K562 (cell line): ENCODE measurements at regions not wholly inside any gene's neighbourhood (a gene's known extent, or its start where the extent isn't known, plus 50 kb on each side); places are given as distances from the start of the nearest gene placed in this dataset.

Experiments used
- BDP1 ChIP-seq: IDR thresholded peaks from 3 replicates; pipeline ENCODE4 v1.6.1; 2011; ENCODE audit not compliant: insufficient read length, insufficient read depth
- CBX1 ChIP-seq: sonication (generic); IDR thresholded peaks from 2 replicates; pipeline ENCODE4 v1.6.1; 2016; ENCODE audit warnings: antibody characterized with exemption, low read depth, mild to moderate bottlenecking
- DACH1 ChIP-seq: fragments of 450-650 bp; IDR thresholded peaks from 2 replicates; pipeline ENCODE4 v1.6.1; 2018; ENCODE audit not compliant: partially characterized antibody
- EP300 ChIP-seq: IDR thresholded peaks from 2 replicates; pipeline ENCODE4 v1.6.1; 2012; ENCODE audit warnings: low read length, improper control_type of control experiment
- HBP1 ChIP-seq: fragments of 450-650 bp; formaldehyde crosslinking; IDR thresholded peaks from 2 replicates; pipeline ENCODE4 v1.4.0; 2022; ENCODE audit warnings: missing genetic modification characterization
- KDM1A ChIP-seq, 2 experiments: fragments of 450-650 bp; IDR thresholded peaks; 2 replicates each; pipeline ENCODE4 v1.6.1; 2016; ENCODE audit warnings: mild to moderate bottlenecking in 2 of 2
- MAFF ChIP-seq: IDR thresholded peaks from 2 replicates; pipeline ENCODE4 v1.6.1; 2012; ENCODE audit warnings: low read length, improper control_type of control experiment
- MXI1 ChIP-seq: IDR thresholded peaks from 2 replicates; pipeline ENCODE4 v1.6.1; 2011; ENCODE audit warnings: low read depth, mild to moderate bottlenecking, improper control_type of control experiment, low read length
- NFIX ChIP-seq: fragments of 250-450 bp; sonication (Bioruptor Pico); IDR thresholded peaks from 2 replicates; pipeline ENCODE4 v1.4.0; 2020; ENCODE audit warnings: low read depth, mild to moderate bottlenecking, moderate library complexity
- NFRKB ChIP-seq: fragments of 450-650 bp; IDR thresholded peaks from 2 replicates; pipeline ENCODE4 v1.6.1; 2016; ENCODE audit warnings: low read depth
- POLR3A ChIP-seq: IDR thresholded peaks from 2 replicates; pipeline ENCODE4 v1.6.1; 2011; ENCODE audit warnings: borderline replicate concordance, mild to moderate bottlenecking, moderate library complexity; ENCODE audit not compliant: insufficient read length, insufficient read depth; ENCODE audit errors: extremely low read depth
- RCOR1 ChIP-seq, 2 experiments: IDR thresholded peaks; 2 replicates each; pipeline ENCODE4 v1.6.1; 2012; ENCODE audit warnings: low read depth in 2 of 2, low read length in 2 of 2, borderline replicate concordance in 1 of 2, improper control_type of control experiment in 1 of 2
- RFX1 ChIP-seq: fragments of 450-650 bp; IDR thresholded peaks from 2 replicates; pipeline ENCODE4 v1.6.1; 2016; ENCODE audit warnings: mild to moderate bottlenecking, moderate library complexity
- SMARCC2 ChIP-seq: fragments of 450-650 bp; IDR thresholded peaks from 2 replicates; pipeline ENCODE4 v1.6.1; 2017; ENCODE audit warnings: antibody characterized with exemption, moderate library complexity, mild to moderate bottlenecking, low read depth
- TEAD2 ChIP-seq: fragments of 450-650 bp; IDR thresholded peaks from 2 replicates; pipeline ENCODE4 v1.6.1; 2016; ENCODE audit warnings: missing genetic modification characterization, control low read depth, missing compliant biosample characterization
- U2AF1 ChIP-seq: fragments of 200-400 bp; formaldehyde crosslinking; optimal IDR thresholded peaks from 2 replicates; pipeline ENCODE3; 2017; ENCODE audit warnings: mild to moderate bottlenecking, low read depth, low read length, moderate library complexity
- YBX1 ChIP-seq: fragments of 450-650 bp; IDR thresholded peaks from 2 replicates; pipeline ENCODE4 v1.7.1; 2016; ENCODE audit warnings: mild to moderate bottlenecking
- ZBTB40 ChIP-seq, 2 experiments: fragments of 450-650 bp in 1 of 2; sonication (generic) in 1 of 2; formaldehyde crosslinking in 1 of 2; IDR thresholded peaks; 2 replicates each; pipeline versions ENCODE4 v1.7.1 to v1.9.0; 2016 to 2022; ENCODE audit warnings: inconsistent platforms in 1 of 2, mild to moderate bottlenecking in 1 of 2, missing genetic modification reagents in 1 of 2
- ZFX ChIP-seq: sonication (generic); formaldehyde crosslinking; IDR thresholded peaks from 2 replicates; pipeline ENCODE4 v1.8.0; 2022; ENCODE audit warnings: mild to moderate bottlenecking, missing genetic modification reagents, moderate library complexity
- ZNF143 ChIP-seq: sonication (generic); formaldehyde crosslinking; IDR thresholded peaks from 2 replicates; pipeline ENCODE4 v1.9.0; 2022; ENCODE audit warnings: mild to moderate bottlenecking, missing genetic modification reagents
- ZNF316 ChIP-seq: fragments of 450-650 bp; IDR thresholded peaks from 2 replicates; pipeline ENCODE4 v1.6.1; 2016

- TF ChIP-seq ZBTB40 (IDR thresholded peaks at IDR 0.05) = no peak; the same call in 1 of the 2 replicates
- no peak for TF ChIP-seq ZBTB40 (CRISPR knock-in tag; IDR thresholded peaks at IDR 0.05)
- TF ChIP-seq TEAD2 (tag) = no peak
- peak; percentile 62 for TF ChIP-seq ZNF316
- TF ChIP-seq MAFF = no peak
- TF ChIP-seq RFX1 = peak; percentile 35
- no peak for TF ChIP-seq BDP1
- peak; percentile 86 for TF ChIP-seq EP300
- no peak for TF ChIP-seq U2AF1
- no peak for TF ChIP-seq HBP1
- no peak for TF ChIP-seq CBX1
- no peak for TF ChIP-seq POLR3A
- TF ChIP-seq DACH1 = no peak
- TF ChIP-seq ZNF143 (CRISPR knock-in tag) = no peak
- TF ChIP-seq SMARCC2 = peak; percentile 75; the same call in 1 of the 2 replicates
- no peak for TF ChIP-seq MXI1
- TF ChIP-seq NFRKB = peak; percentile 52; the same call in 1 of the 2 replicates
- TF ChIP-seq ZFX (CRISPR knock-in tag) = no peak
- peak in 1 of 2 experiments; percentile 22; a peak in 1 of 4 replicates for TF ChIP-seq KDM1A (IDR thresholded peaks at IDR 0.05)
- no peak for TF ChIP-seq NFIX
- TF ChIP-seq RCOR1 (IDR thresholded peaks at IDR 0.05; ENCODE audit: borderline replicate concordance in 1 of 2, low read depth in 2 of 2, low read length in 2 of 2) = no peak
- no peak for TF ChIP-seq YBX1
Observed at GRCh38 chr7:106534271-106534846, 126.6 kb downstream of the CCDC71L start (continued).
